Astrocyte of the spinal cord (primary cell): ENCODE measurements at regions not wholly inside any gene's neighbourhood (a gene's known extent, or its start where the extent isn't known, plus 50 kb on each side); places are given as distances from the start of the nearest gene placed in this dataset.

ENCODE experiments used
- DNase-seq: peaks from one replicate; pipeline ENCODE4 v3.0.0; 2011; ENCODE audit warnings: low read depth, low spot score
- H3K4me3 ChIP-seq: 2 replicates; pipeline ENCODE4 v1.5.1; 2011; ENCODE audit warnings: low read depth, mild to moderate bottlenecking, low read length, moderate library complexity
- CTCF ChIP-seq: IDR thresholded peaks from 2 replicates; pipeline ENCODE4 v1.5.1; 2012; ENCODE audit warnings: low read depth, mild to moderate bottlenecking, low read length, inconsistent platforms
- in situ Hi-C: cut with HindIII; loops from 2 replicates; pipeline ENCODE4 v1.10.0; 2017; ENCODE audit warnings: low sequenced_read_pairs

- DNase-seq = no peak
- in situ Hi-C loops = no loop called here
- H3K4me3 ChIP-seq = no peak overlapping the region
- TF ChIP-seq CTCF = no peak
These were observed 485.4 kb upstream of the CCDC196 start for GRCh38 chr14:66000766-66001165.

GRCh38 chr14:66001356-66001755 lies 484.8 kb upstream of the CCDC196 start:
- DNase-seq = no peak
- in situ Hi-C loops = no loop called here
- H3K4me3 ChIP-seq = no peak overlapping the region
- no peak for TF ChIP-seq CTCF

- no peak for DNase-seq
- TF ChIP-seq CTCF = no peak
- no peak overlapping the region for H3K4me3 ChIP-seq
- in situ Hi-C loops = no loop called here
These were observed 483.0 kb upstream of the CCDC196 start for GRCh38 chr14:66003082-66003730.

- in situ Hi-C loops = no loop called here
- TF ChIP-seq CTCF = no peak
- no peak overlapping the region for H3K4me3 ChIP-seq
- DNase-seq = no peak
These were observed 480.2 kb upstream of the CCDC196 start for GRCh38 chr14:66005900-66006434.

GRCh38 chr14:66008631-66009030 lies 477.5 kb upstream of the CCDC196 start:
- H3K4me3 ChIP-seq = no peak overlapping the region
- DNase-seq = no peak
- in situ Hi-C loops = no loop called here
- no peak for TF ChIP-seq CTCF

GRCh38 chr14:66009089-66009488 lies 477.1 kb upstream of the CCDC196 start:
- DNase-seq = peak; percentile 56
- TF ChIP-seq CTCF = no peak
- H3K4me3 ChIP-seq = no peak overlapping the region
- in situ Hi-C loops = no loop called here
